Daoy (cell line): ENCODE measurements at regions not wholly inside any gene's neighbourhood (a gene's known extent, or its start where the extent isn't known, plus 50 kb on each side); places are given as distances from the start of the nearest gene placed in this dataset.
"Not testable (repeated sequence)": the region's sequence is repeated elsewhere in the genome, so short reads cannot be mapped to it uniquely, and the experiment has no call there.

Experiments used
- DNase-seq: peaks from one replicate; pipeline ENCODE4 v3.0.0-alpha.2; 2015; ENCODE audit warnings: low read depth

DNA sequence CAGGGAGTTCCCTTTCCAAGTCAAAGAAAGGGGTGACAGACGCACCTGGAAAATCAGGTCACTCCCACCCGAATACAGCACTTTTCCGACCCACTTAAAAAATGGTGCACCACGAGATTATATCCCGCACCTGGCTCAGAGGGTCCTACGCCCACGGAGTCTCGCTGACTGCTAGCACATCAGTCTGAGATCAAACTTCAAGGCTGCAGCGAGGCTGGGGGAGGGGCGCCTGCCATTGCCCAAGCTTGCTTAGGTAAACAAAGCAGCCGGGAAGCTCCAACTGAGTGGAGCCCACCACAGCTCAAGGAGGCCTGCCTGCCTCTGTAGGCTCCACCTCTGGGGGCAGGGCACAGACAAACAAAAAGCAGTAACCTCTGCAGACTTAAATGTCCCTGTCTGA is 277.8 kb upstream of the ARHGAP42 start:
- not testable (repeated sequence) for DNase-seq

GRCh38 chr11:100419518-100419917 is 267.6 kb upstream of the ARHGAP42 start:
- DNase-seq = no peak

- no peak for DNase-seq
Observed at GRCh38 chr11:100434821-100435641, 252.1 kb upstream of the ARHGAP42 start.

- DNase-seq = no peak
Observed at GRCh38 chr11:100438376-100438775, 248.7 kb upstream of the ARHGAP42 start.

- DNase-seq = no peak
Observed at GRCh38 chr11:100441086-100441485, 246.0 kb upstream of the ARHGAP42 start.

- no peak for DNase-seq
Observed at GRCh38 chr11:100442017-100442416, 245.1 kb upstream of the ARHGAP42 start.

- DNase-seq = no peak
Observed at GRCh38 chr11:100445231-100445735, 241.8 kb upstream of the ARHGAP42 start.

DNA sequence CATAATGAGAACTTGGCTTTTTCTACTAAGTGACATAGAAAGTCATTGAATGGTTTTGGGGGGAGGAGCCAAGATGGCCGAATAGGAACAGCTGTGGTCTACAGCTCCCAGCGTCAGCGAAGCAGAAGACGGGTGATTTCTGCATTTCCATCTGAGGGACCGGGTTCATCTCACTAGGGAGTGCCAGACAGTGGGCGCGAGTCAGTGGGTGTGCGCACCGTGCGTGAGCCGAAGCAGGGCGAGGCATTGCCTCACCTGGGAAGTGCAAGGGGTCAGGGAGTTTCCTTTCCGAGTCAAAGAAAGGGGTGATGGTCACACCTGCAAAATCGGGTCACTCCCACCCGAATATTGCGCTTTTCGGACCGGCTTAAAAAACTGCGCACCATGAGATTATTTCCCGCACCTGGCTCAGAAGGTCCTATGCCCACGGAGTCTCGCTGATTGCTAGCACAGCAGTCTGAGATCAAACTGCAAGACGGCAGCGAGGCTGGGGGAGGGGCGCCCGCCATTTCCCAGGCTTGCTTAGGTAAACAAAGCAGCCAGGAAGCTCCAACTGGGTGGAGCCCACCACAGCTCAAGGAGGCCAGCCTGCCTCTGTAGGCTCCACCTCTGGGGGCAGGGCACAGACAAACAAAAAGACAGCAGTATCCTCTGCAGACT is 235.2 kb upstream of the ARHGAP42 start:
- not testable (repeated sequence) for DNase-seq

- DNase-seq = no peak
Observed at GRCh38 chr11:100459811-100460210, 227.3 kb upstream of the ARHGAP42 start.

GRCh38 chr11:100460426-100460825 is 226.7 kb upstream of the ARHGAP42 start:
- DNase-seq = no peak

GRCh38 chr11:100467821-100468508 is 219.1 kb upstream of the ARHGAP42 start:
- DNase-seq = no peak

GRCh38 chr11:100469835-100470234 is 217.3 kb upstream of the ARHGAP42 start:
- no peak for DNase-seq

DNA sequence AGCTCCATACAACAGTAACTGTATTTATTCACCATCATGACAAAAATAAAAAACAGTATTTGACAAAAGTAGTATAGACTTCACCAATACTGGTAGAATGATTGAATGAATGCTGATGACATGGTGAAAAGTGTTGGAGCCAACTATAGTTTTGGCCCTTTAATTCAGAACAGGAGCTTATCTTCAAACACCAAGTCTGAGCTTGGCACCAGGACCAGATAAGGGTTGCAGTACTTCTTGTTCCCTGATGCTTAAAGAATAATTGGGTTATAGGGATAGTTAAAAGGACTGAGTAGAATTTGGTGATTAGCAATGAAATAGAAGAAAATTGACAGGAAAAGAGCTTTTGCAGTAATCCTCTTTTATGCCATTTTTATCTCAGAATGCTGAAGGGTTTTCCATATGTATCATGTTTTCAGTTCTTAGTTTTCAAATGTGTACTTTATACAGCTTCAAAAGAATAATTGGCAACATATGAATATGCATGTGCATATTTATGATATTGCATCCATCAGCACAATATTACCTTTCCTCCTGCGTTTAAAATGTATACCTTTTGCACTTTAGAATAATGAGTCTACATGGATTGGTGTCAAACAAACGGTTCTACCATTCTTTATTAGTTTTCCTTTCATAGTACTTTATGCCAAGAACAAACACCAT is 214.2 kb upstream of the ARHGAP42 start:
- DNase-seq = no peak

- no peak for DNase-seq
Observed at GRCh38 chr11:100473390-100473740, 213.7 kb upstream of the ARHGAP42 start.

GRCh38 chr11:100484948-100485347 is 202.1 kb upstream of the ARHGAP42 start:
- no peak for DNase-seq

DNA sequence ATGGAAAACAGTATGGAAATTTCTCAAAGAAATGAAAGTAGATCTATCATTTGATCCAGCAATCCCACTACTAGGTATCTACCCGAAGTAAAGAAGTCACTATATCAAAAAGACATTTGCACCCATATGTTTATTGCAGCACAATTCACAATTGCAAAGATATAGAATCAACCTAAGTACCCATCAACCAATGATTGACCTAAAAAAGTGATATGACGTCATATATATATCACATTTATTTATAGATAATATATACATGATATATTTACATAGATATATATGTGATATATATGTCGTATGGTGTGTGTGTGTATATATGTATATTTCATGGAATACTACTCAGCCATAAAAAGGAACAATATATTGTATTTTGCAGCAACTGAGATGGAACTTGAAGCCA is 188.3 kb upstream of the ARHGAP42 start:
- no peak for DNase-seq

DNA sequence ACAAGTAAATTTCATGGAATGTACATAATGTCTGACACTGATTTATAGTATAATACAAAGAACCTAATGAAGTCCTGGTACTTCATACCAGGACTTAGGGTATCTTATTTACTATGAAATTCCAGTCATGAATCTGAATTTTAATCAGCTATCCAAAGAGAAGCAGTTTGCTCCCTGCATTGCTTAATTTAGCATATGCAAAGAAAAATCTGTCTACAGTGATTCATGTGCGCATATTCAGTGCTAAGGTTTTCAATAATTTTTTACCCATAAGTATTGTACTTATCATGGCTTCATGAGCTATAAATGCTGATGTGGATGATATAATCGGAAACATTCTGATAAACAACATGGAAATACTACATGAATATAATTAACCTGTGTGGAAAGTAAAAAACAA is 185.6 kb upstream of the ARHGAP42 start:
- DNase-seq = no peak

- no peak for DNase-seq
Observed at GRCh38 chr11:100512475-100512874, 174.6 kb upstream of the ARHGAP42 start.

DNA sequence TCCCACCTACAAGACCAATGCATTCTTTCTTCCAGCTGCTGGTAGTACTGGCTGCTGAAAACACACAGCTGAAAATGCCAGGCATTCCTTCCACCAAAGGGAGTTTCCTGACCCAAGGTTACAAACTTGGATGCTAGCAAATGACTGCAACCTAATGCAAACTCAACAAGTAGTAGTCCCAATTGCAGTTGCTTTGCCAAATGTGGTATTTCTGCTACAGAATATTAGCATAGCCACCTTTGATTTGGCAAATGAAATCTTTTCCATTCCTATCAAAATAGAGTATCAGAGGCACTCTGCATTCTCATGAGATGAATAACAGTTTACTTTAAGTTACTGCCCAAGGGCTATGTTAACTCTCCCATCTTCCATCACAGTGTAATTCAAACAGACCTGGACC is 172.0 kb upstream of the ARHGAP42 start:
- DNase-seq = no peak

DNA sequence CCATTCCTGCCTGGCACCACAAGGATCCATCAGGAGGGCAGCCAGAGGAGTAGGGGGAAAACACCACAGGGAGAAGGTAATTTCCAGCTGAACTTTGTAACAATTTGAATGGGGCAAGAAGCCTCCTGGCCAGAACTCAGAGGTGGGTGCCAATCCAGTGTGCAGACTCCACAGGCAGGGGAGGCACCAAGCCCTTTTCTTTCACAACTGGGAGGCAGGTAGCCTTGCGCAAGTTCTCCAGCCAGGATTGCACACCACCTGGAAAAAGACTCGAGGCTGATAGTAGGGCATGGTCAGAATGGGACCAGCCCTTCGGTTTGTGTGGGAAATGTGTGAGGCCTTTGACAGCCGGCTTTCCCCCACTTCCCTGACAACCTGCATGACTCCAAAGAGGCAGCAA is 161.9 kb upstream of the ARHGAP42 start:
- DNase-seq = no peak

DNA sequence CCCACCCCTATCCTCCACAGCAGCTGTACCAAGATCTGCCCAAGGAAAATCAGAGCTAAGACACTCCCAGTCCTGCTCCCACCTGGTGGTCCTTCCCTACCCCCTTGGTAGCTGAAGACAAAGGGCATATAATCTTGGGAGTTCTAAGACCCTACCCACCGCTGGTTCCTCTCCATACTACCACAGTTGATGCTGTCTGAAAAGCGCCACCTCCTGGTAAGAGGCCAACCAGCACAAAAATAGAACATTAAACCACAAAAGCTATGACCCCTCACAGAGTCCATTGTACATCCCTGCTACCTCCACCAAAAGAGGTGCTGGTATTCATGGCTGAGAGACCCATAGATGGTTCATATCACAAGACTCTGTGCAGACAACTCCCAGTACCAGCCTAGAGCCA is 161.5 kb upstream of the ARHGAP42 start:
- no peak for DNase-seq

- DNase-seq = no peak
Observed at GRCh38 chr11:100528872-100529416, 158.1 kb upstream of the ARHGAP42 start.
